Uterus (tissue), 3 donors: ENCODE measurements at regions not wholly inside any gene's neighbourhood (a gene's known extent, or its start where the extent isn't known, plus 50 kb on each side); places are given as distances from the start of the nearest gene placed in this dataset.

Experiments
- DNase-seq, 2 donors: peaks; one replicate each; pipeline ENCODE4 v3.0.0-alpha.2; 2019 to 2020
- H3K27ac ChIP-seq, 2 donors: fragments of 200-600 bp; sonication (generic); 1 replicate in 1 of 2; 2 replicates in 1 of 2; pipeline ENCODE4 v1.5.1; 2016 to 2018
- H3K27me3 ChIP-seq, 2 donors: fragments of 200-600 bp; sonication (generic); one replicate each; pipeline ENCODE4 v1.5.1; 2018 to 2019; ENCODE audit warnings: control low read depth in 1 of 2
- H3K36me3 ChIP-seq, 2 donors: fragments of 200-600 bp; sonication (generic); one replicate each; pipeline ENCODE4 v1.5.1; 2019; ENCODE audit warnings: control low read depth in 1 of 2
- H3K4me1 ChIP-seq, 2 donors: fragments of 200-600 bp; sonication (generic); one replicate each; pipeline ENCODE4 v1.5.1; 2018 to 2019; ENCODE audit warnings: control low read depth in 1 of 2
- H3K4me3 ChIP-seq, 2 donors: fragments of 200-600 bp; sonication (generic); 1 replicate in 1 of 2; 2 replicates in 1 of 2; pipeline ENCODE4 v1.5.1; 2018 to 2019; ENCODE audit warnings: mild to moderate bottlenecking in 1 of 2
- H3K9me3 ChIP-seq, 2 donors: fragments of 200-600 bp; sonication (generic); one replicate each; pipeline ENCODE4 v1.5.1; 2019; ENCODE audit warnings: control low read depth in 1 of 2
- CTCF ChIP-seq, 4 experiments: fragments of 200-600 bp in 2 of 4; fragments of 450-650 bp in 2 of 4; sonication (generic) in 2 of 4; IDR thresholded peaks; one replicate each; pipeline ENCODE4 v1.5.1; 2016 to 2019; ENCODE audit warnings: antibody characterized with exemption in 4 of 4, mild to moderate bottlenecking in 2 of 4, moderate library complexity in 1 of 4
- POLR2A ChIP-seq, 2 donors: fragments of 450-650 bp; IDR thresholded peaks; one replicate each; pipeline ENCODE4 v1.6.1; 2016; ENCODE audit warnings: antibody characterized with exemption in 2 of 2, mild to moderate bottlenecking in 1 of 2, moderate library complexity in 1 of 2
- intact Hi-C: fragments of 100-400 bp; cut with DNase I; formaldehyde crosslinking; loops from one replicate; pipeline ENCODE4 v1.15.1; 2023; ENCODE audit warnings: low total_unique reads
- donor health status: DM: yes; HTN: yes; CAD: no.

DNA sequence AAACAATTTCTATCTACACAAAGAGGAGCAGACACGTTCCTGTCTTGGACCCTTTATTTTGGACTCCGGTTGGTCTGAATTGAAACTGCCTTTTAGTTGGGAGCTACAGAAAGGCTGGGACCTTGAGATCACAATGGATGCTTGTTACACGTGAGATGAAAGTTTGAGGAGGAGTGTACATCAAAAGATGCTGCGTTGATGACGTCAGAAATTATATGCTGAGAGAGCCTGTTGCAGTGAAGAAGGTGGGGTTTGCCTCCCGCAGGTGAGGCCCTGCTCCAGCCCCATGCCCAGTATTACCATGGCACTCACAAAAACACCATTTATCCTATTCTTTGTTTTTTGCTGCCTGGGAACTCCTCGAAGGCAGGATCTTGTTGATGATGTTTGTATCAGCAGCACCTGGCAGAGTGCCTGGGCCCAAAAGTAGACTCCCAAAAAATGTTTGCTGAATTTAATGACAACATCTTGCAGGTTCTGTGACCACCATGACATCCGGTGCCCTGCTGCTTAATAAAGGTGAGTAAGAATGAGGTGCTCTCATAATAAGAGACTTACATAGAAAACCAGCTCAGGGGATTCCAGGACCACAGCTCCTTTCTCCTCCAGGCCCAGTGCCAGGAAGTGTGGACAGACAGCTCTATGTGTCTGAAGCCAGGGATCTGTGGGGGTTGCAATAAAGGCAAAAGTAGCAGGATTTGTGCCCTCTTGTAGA lies 136.1 kb upstream of the UBE2E1 start:
- DNase-seq, result no peak
- Histone ChIP-seq H3K4me1 (no peaks in the 10 kb centered on the region), H3K27ac (no peak overlapping the region), H3K9me3 (no peaks in the 10 kb centered on the region), H3K27me3 (no peaks in the 10 kb centered on the region), H3K4me3 (no peak overlapping the region), H3K36me3 (no peaks in the 10 kb centered on the region)
- TF ChIP-seq POLR2A (IDR thresholded peaks at IDR 0.05) (no peak), CTCF (IDR thresholded peaks at IDR 0.05) (no peak)
- intact Hi-C loops, result no loop called here

GRCh38 chr3:23671851-23672589 lies 133.7 kb upstream of the UBE2E1 start:
- Histone ChIP-seq H3K4me1 (no peaks in the 10 kb centered on the region), H3K4me3 (peak overlapping the region; percentile 24 to 26), H3K36me3 (no peaks in the 10 kb centered on the region), H3K27ac (no peak overlapping the region), H3K27me3 (no peaks in the 10 kb centered on the region), H3K9me3 (no peaks in the 10 kb centered on the region)
- no peak for TF ChIP-seq CTCF (IDR thresholded peaks at IDR 0.05)
- no peak for TF ChIP-seq POLR2A (IDR thresholded peaks at IDR 0.05)
- intact Hi-C loops, result no loop called here
- DNase-seq, result peak in 1 of 2 donors; percentile 30

DNA sequence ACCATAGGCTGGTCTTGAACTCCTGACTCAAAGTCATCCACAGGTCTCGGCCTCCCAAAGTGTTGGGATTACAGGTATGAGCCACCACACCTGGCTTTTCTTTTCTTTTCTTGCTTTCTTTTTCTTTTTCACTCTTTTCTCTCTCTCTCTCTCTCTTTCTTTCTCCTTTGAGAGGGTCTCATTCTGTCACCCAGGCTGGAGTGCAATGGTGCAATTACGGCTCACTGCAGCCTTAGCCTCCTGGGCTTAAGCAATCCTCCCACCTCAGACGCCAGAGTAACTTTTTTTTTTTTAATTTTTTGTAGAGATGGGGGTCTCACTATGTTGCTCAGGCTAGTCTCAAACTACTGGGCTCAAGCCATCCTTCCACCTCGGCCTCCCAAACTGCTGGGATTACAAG lies 133.1 kb upstream of the UBE2E1 start:
- H3K27me3 ChIP-seq, result no peaks in the 10 kb centered on the region
- H3K9me3 ChIP-seq, result no peaks in the 10 kb centered on the region
- intact Hi-C loops, result no loop called here
- no peak for DNase-seq
- no peaks in the 10 kb centered on the region for H3K36me3 ChIP-seq
- no peak for TF ChIP-seq CTCF (IDR thresholded peaks at IDR 0.05)
- TF ChIP-seq POLR2A (IDR thresholded peaks at IDR 0.05), result no peak
- H3K27ac ChIP-seq, result no peak overlapping the region
- no peak overlapping the region for H3K4me3 ChIP-seq
- H3K4me1 ChIP-seq, result no peaks in the 10 kb centered on the region

- DNase-seq, result no peak
- H3K36me3 ChIP-seq, result no peaks in the 10 kb centered on the region
- H3K27me3 ChIP-seq, result no peaks in the 10 kb centered on the region
- intact Hi-C loops, result no loop called here
- TF ChIP-seq CTCF (IDR thresholded peaks at IDR 0.05) (no peak), POLR2A (IDR thresholded peaks at IDR 0.05) (no peak)
- H3K27ac ChIP-seq, result no peak overlapping the region
- no peaks in the 10 kb centered on the region for H3K4me1 ChIP-seq
- H3K4me3 ChIP-seq, result no peak overlapping the region
- no peaks in the 10 kb centered on the region for H3K9me3 ChIP-seq
Observed at GRCh38 chr3:23675010-23675409, 130.7 kb upstream of the UBE2E1 start.

GRCh38 chr3:23676093-23676492 lies 129.7 kb upstream of the UBE2E1 start:
- TF ChIP-seq POLR2A (IDR thresholded peaks at IDR 0.05), result no peak
- Histone ChIP-seq H3K27me3 (no peaks in the 10 kb centered on the region), H3K4me1 (no peaks in the 10 kb centered on the region), H3K4me3 (no peak overlapping the region), H3K27ac (no peak overlapping the region), H3K9me3 (no peaks in the 10 kb centered on the region), H3K36me3 (no peaks in the 10 kb centered on the region)
- intact Hi-C loops, result no loop called here
- DNase-seq, result no peak
